Glomerular visceral epithelial cell (primary cell): ENCODE measurements at regions not wholly inside any gene's neighbourhood (a gene's known extent, or its start where the extent isn't known, plus 50 kb on each side); places are given as distances from the start of the nearest gene placed in this dataset.

ENCODE experiments used
- DNase-seq: peaks from one replicate; pipeline ENCODE4 v3.0.0-alpha.2; 2016; ENCODE audit errors: extremely low spot score

DNA sequence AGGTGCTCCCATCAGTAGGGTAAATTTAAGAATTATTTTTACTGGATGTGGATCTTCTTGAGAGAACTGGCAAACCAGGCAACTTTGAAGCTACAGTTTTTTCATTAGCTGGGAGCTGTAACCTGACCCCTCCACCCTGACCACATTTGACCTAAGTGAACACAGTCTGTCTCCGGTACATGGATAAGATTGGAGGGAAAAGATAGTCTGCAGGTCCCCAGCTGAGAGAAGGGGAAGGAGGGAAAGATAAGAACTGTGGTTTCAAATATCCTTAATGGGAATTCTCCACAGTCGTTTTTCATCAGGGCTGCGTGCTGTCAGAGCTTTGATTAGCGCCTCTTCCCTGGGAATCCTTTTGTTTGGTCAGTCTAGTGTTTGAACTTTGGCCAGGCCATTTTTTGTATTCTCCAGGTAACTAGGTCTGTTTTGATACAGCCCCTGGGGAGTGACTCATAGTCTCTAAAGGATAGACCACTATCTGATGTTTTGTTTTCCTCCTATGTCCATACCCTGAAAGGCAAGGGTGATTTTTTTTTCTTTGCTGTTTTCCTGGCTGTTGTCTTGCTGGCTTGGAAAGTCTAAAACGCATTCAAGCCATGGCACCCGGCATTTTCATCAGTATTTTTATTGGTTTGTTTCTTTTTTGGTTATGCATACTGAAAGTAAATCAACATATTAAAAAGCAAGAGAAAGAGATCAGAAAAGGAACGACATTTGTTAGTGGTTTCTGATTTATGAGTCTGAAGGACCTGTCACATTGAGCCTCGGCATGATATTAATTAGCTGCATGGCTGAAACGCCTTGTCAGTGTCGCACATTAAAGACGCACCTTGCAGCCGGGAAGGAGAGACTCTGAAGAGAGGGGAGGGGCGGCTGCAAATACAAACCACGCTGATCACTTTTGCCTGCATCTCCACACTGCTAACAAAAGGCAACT, 183.4 kb upstream of the FN1 start:
- DNase-seq, result peak; percentile 87

GRCh38 chr2:215618145-215618544, 182.3 kb upstream of the FN1 start:
- no peak for DNase-seq

- DNase-seq, result no peak
Measured at GRCh38 chr2:215617060-215617824, 181.4 kb upstream of the FN1 start.

DNA sequence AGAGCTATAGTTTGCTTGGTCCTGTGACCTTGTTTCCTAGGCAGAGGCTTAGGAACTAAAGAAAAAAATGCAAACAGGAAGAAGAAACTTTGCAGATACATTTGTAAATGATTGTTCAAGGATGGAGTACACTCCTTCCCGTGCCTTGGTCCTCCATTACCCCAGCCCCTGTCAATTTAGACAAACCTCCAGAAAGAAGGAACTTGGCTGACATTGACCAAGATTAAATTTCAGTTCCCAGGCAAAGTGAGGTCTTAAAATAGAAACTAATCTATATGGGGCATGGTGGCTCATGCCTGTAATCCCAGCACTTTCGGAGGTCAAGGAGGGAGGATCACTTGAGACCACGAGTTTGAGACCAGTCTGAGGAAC, 179.9 kb upstream of the FN1 start:
- DNase-seq, result no peak

DNA sequence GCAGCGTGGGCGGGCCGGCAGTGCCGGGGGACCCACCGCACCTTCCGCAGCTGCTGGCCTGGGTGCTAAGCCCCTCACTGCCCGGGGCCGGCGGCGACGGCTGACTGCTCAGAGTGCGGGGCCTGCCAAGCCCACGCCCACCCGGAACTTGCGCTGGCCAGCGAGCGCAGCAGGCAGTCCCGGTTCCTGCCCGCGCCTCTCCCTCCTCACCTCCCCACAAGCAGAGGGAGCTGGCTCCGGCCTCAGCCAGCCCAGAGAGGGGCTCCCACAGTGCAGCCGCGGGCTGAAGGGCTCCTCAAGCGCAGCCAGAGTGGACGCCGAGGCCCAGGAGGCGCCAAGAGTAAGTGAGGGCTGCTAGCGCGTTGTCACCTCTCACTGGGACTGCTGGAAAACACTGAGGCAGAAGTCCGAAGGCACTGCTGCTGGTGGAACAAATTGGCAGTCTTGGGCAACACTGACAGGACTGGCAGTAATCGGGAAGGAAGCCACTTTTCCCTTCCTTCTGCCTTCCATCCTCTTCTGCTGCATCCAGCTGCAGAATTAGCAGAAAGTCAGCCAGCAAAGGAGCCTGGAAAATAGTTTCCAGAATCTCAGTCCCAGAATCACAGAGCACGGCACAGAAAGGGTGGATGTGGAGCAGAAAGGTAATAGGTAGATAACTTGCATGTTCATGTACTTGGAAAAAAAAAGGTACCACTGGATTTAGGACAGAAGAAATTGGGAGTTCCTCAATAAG, 179.4 kb upstream of the FN1 start:
- no peak for DNase-seq

DNA sequence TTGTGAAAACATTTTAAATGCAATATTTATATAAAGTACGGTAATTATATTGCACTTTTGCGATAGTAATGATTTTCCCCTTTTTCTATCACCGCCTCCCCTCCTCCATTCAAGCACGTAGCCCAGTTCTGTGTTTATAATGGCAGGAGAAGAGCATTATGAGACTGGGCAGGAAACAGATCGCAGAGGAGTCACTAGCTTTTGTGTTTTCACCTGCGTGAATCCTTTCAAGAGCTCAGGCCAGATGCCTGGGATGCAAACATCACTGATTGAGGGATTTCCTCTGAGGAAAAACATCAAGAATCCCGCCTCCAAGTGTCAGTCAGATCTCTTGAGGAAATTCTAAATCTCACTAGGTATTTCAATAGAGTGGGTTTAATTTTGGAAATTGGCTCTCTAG, 178.4 kb upstream of the FN1 start:
- no peak for DNase-seq

GRCh38 chr2:215613888-215614287, 178.0 kb upstream of the FN1 start:
- DNase-seq, result no peak

- DNase-seq, result peak; percentile 42
Measured at GRCh38 chr2:215613280-215613679, 177.4 kb upstream of the FN1 start.

GRCh38 chr2:215612786-215613185, 176.9 kb upstream of the FN1 start:
- DNase-seq, result peak; percentile 77

DNA sequence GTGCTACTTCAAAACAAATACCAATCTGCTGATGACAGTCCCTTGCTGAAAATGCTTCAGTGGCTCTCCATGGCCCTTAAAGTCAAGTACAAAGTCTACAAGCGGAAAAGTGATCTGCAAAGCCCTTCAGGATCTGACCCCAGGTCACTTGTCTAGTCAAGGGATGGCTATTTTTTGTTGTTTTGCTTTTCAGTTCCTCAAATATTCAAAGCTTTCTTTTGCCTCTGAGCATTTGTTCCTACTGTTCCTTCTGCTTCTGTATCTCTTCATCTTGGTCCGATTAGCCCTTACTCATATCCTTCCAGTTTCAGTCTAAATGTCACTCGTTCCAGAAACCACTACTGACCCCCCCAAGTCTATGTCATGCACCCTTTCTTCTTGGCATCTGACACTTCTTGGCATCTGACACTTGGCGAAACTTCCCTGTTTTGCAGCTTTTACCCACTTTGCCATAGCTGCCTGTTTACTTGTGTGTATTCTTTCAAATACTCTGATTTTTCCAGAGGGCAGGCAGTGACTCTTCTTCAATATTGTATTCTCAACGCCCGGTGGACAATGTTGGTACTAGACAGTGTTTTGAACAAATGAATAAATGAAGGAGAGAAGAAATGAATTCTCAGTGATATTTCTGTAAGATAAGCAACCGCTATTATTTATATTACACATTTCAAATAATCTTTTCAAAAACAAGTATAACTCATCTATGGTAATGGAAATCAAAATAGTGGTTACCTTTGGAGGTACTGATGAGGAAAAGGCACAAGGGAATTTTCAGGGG, 175.9 kb upstream of the FN1 start:
- DNase-seq, result no peak

DNA sequence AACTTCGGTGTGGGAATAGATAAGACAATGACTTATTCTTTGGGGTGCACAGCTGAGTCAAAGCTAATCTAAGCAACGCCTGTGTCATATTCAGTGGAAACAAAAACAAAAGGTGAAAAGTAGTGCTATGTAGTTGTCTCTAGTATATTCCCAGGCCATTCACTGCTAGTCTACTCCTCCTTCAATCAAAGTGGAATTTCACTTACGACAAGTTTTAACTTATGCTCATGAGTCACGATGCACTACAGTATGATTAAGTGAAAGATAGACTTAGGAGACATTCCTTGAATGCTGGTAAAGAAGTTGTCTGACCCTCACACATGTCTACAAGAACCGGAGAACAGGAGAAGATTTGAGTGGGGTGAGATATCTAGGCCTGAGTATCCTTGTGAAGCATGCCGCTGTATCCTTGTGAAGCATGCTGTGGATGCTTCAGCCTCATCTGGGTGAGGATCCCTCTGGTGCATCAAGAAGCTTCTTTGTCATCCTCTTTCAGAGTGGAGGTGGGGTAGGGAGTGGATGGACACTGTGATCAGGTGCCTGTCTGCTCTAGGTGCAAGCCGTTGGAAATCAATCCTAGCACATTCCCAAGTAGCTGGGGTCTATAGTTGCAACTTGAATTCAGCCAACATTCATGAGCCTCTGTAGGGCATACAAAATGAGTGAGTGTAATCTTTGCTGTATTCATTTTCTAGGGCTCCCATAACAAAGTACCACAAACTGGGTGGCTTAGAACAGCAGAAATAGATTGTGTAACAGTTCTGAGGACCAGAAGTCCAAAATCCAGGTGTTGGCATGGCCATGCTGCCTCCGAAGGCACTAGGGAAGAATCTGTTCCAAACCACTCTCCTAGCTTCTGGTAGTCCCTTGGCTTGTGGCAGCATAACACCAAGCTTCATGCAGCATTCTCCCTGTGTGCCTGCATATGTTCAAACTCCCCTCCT, 173.5 kb upstream of the FN1 start:
- DNase-seq, result peak; percentile 87

DNA sequence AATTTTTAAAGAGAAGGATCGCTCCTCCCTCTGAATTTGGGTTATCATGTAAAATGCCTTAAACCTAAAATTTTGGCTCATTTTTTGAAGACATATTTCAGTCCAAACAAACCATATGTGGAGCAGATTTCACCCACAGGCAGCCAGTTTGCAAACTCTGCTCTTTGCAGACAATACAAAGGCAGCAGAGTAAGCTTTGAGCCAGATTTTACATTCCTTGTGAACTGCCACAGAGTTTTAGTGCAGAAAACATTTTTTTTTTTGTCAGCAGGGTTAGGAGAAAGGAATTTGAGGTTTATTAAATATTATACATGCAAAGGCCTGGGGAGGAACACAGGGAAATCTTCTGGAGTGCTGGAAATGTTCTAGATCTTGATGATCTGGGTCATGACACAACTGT, 171.9 kb upstream of the FN1 start:
- peak; percentile 43 for DNase-seq

DNA sequence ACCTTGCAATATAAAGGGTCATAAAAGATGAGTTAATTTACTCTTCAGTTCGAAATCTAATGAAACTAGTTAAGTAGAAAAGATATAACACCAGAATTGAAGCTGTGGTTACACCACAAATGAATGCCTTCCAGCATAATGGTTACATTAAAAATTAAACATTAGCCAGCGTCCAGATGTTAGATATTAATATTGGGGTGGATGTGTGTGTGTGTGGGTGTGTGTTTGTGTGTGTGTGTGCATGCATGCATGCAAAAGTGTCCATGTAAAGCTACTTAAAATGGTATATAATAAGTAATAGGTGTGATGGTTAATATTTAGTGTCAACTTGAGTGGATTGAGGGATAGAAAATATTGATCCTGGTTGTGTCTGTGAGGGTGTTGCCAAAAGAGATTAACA, 170.4 kb upstream of the FN1 start:
- DNase-seq, result peak; percentile 78

GRCh38 chr2:215605214-215605613, 169.3 kb upstream of the FN1 start:
- no peak for DNase-seq

GRCh38 chr2:215604606-215605005, 168.7 kb upstream of the FN1 start:
- no peak for DNase-seq

DNA sequence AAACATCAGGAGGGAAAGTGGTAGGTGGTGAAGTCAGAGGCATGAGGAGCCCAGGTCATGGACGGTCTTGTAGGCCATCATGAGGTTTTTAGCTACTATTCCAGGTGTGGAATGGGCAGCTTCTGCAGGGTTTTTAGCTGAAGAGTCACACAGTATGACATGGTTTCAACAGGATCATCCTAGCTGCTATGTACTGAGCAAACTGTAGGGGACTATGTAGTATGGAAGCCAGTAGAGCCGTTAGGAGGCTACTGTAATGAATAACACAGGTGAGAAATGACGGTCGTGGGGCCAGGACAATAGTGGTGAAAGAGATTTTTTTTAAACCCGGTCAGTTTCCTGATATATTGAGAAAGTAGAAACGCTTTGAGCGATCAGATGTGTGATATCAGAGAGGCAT, 167.6 kb upstream of the FN1 start:
- DNase-seq, result no peak

GRCh38 chr2:215602997-215603396, 167.1 kb upstream of the FN1 start:
- no peak for DNase-seq

DNA sequence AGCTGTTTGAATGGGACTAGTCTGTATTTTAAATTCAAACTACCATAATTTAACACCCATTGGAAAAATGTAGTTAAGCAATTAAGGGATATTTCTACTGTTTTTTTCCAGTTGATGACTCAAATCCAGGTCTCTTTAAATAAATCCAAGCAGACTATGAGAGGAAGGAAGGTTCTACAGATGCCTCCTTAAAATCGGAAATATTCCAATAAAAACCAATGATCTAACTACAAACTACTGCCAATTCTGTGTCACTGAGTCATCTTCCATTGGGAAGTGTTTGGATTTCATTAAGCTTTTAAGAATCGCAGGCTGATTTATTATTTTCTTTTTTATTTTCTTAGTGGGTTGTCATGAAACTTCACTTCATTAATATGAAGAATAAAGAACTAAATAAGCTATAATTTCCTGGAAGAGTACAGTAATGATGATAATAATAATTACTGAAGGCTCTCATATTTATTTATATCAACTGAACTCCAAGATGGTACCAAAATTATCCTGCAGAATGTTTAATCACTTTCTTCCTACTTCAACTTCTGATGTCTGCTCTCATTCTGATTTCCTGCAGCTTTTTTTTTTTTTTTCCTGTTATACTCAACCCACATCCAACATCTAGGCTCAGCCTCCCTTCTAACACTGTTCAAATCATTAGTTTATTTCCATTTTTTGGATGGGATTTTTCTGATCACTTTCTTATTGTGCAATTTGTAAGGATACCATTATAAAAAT, 166.3 kb upstream of the FN1 start:
- DNase-seq, result no peak

DNA sequence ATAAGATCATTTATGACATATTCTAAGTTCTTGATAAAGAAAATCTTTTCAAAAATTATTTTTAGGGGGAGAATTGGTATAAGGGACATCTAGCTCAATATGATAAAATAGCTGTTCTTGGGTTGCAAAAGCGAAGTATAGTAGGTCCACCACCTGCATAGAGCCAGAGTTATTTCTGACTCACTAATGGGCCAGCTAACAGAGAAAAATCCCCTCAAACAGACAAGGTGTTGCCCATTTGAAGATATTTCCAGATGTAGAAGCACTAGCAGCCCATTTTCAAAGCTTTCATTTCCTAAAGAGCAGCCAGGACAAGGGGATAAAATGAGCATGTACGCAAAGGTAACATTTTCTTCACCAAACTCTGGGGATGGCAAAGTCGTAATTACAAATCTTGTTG, 165.7 kb upstream of the FN1 start:
- no peak for DNase-seq
